ENCODE measurements at regions not wholly inside any gene's neighbourhood (a gene's known extent, or its start where the extent isn't known, plus 50 kb on each side); places are given as distances from the start of the nearest gene placed in this dataset.
A peak's percentile ranks its signal among the peaks of the same experiment; 100 is the strongest.

DNA sequence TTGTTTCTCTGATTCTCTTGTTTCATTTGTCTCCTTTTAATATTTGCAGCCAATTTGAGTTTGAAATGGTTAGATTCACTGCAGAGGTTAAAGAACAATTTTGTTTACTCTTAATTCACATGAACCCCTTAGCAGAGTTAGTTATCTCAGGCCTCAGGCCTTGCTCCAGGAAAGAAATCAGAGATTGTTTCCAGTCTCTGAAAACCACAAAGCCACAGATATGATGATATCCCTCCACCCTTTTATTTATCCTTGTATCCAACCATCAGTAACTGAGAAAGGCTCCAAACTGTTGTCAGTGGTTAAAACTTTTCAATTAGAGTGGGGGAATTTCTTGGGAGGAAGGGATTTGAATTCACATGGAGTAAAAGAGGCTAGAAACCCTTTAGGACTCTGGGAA is 406.0 kb upstream of the DMAC1 start:
- no peak for TF ChIP-seq CTCF (conservative IDR thresholded peaks at IDR 0.05; ENCODE audit: low read depth, low read length)

GRCh38 chr9:8189881-8190280 is 390.3 kb upstream of the DMAC1 start:
- DNase-seq (ENCODE audit: low read depth), result no peak
- no peak for TF ChIP-seq CTCF (conservative IDR thresholded peaks at IDR 0.05; ENCODE audit: low read depth, low read length)
- H3K4me3 ChIP-seq (ENCODE audit: low read length), result no peak overlapping the region

More for the DNA sequence above, 406.0 kb upstream of the DMAC1 start:
- DNase-seq (ENCODE audit: low read depth), result no peak
- no peak overlapping the region for H3K4me3 ChIP-seq (ENCODE audit: low read length)

- no peak overlapping the region for H3K4me3 ChIP-seq (ENCODE audit: low read length)
- peak; percentile 15 for DNase-seq (ENCODE audit: low read depth)
- TF ChIP-seq CTCF (conservative IDR thresholded peaks at IDR 0.05; ENCODE audit: low read depth, low read length), result no peak
Observed at GRCh38 chr9:8188723-8189407, 389.3 kb upstream of the DMAC1 start.

DNA sequence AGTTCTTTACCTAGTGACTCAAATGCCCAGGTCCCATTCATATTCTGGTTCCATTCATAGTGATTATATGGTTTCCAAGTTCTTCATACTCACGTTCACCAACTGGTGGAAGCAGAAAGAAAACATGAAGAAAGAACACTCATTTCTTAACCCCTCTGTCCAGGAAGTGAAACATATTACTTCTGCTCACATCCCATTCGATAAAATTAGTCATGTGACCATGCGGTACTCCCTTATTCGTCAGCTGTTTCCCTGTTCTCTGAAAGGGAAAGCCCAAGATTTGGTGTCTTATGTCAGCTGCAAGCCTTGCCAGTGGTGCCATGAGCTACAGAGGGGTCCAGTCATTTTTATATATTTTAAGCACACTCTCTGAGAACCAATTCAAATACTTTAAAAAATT is 387.0 kb upstream of the DMAC1 start:
- no peak for DNase-seq (ENCODE audit: low read depth)
- H3K4me3 ChIP-seq (ENCODE audit: low read length), result no peak overlapping the region
- no peak for TF ChIP-seq CTCF (conservative IDR thresholded peaks at IDR 0.05; ENCODE audit: low read depth, low read length)

DNA sequence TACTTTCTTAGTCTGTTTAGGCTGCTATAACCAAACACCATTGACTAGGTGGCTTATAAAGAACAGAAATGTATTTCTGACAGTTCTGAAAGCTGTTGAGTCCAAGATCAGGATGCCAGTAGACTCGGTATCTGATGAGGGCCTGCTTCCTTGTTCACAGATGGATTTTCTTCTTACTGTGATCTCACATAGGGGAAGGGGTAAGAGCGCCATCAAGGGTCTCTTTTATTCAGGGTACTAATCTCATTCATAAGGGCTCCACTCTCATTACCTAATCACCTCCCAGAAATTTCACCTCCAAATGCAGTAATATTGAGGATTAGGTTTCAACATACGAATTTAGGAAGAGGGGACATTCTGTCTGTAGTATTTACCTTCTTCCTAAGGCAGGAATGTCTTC is 384.0 kb upstream of the DMAC1 start:
- no peak for TF ChIP-seq CTCF (conservative IDR thresholded peaks at IDR 0.05; ENCODE audit: low read depth, low read length)
- no peak overlapping the region for H3K4me3 ChIP-seq (ENCODE audit: low read length)
- DNase-seq (ENCODE audit: low read depth), result no peak

DNA sequence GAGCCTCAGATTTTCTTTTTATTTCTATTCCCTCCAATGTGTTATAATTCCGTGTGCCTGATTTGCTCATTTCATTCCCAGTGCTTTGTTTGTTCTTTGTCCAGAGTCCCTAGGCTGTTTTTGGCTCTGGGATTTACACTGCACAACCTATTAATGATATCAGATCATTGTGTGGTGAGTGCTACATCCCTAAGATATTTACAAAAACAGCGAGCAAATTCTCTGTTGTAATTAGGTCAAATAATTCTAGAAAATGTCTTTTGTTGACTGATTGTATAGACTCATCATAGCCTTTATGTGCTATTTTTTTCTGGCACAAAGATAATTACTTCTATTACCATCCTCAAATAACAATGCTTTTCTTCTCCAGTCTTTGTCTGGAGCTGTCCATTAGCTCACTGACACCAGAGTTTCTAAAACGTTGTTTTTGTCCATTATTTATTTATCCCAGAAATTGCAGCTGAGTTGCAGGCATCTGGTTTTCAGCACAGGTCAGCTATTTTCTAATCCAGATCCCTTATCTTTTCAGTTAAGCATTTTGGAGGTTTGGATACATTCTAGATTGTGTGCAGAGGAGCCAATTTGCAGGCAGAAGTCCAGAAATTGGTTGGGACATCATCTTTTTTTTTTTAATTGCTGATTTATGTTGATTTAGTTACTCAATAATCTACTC is 379.9 kb upstream of the DMAC1 start:
- H3K4me3 ChIP-seq (ENCODE audit: low read length), result no peak overlapping the region
- DNase-seq (ENCODE audit: low read depth), result no peak
- TF ChIP-seq CTCF (conservative IDR thresholded peaks at IDR 0.05; ENCODE audit: low read depth, low read length), result no peak

DNA sequence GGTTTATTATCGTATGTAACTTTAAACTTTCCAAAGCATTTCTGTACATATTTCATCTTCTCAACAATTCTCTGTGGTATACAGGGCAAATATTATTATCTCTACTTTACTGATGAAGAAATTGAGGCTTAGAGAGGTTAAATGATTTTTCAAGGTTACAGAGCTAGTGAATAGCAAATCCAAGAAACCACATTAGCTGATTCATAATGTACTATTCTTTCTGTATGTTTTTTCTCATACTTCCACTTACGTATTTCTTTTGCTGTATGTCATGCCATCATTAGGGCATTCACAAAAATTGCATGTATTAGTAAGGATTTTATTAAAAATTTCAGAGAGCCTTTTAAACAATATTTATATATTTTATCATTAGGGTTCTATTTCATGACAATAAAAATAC is 372.4 kb upstream of the DMAC1 start:
- TF ChIP-seq CTCF (conservative IDR thresholded peaks at IDR 0.05; ENCODE audit: low read depth, low read length), result no peak
- DNase-seq (ENCODE audit: low read depth), result no peak
- H3K4me3 ChIP-seq (ENCODE audit: low read length), result no peak overlapping the region

All from retinal pigment epithelial cell (primary cell).